DMS79 (cell line): ENCODE measurements at regions not wholly inside any gene's neighbourhood (a gene's known extent, or its start where the extent isn't known, plus 50 kb on each side); places are given as distances from the start of the nearest gene placed in this dataset.

ENCODE experiments used
- DNase-seq: peaks from one replicate; lab custom pipeline; 2025; lab: John Stamatoyannopoulos, UW

- DNase-seq, result no peak
Measured at GRCh38 chr9:23590276-23591000, 235.6 kb downstream of the ELAVL2 start.

GRCh38 chr9:23594421-23594820 lies 231.6 kb downstream of the ELAVL2 start:
- no peak for DNase-seq

- DNase-seq, result no peak
Measured at GRCh38 chr9:23596913-23597634, 229.0 kb downstream of the ELAVL2 start.

- DNase-seq, result no peak
Measured at GRCh38 chr9:23598994-23599393, 227.0 kb downstream of the ELAVL2 start.

DNA sequence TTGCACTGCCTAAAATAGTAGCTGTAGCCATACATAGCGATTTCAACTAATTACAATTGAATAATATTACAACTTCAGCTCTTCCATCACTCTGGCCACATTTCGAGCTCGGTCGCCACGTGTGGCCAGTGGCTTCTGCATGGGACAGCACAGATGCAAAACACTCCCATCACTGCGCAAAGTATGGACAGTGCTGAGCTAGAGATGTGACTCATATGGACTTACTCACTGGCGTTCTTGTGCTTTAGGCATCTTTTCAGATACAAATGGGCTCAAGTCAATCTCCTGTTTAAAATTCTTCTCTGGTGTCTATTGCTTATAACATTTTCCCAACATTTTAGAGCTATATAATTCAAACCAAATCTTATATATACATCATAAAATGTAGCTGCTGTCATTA lies 222.7 kb downstream of the ELAVL2 start:
- no peak for DNase-seq

- no peak for DNase-seq
Measured at GRCh38 chr9:23606107-23606506, 219.9 kb downstream of the ELAVL2 start.

DNA sequence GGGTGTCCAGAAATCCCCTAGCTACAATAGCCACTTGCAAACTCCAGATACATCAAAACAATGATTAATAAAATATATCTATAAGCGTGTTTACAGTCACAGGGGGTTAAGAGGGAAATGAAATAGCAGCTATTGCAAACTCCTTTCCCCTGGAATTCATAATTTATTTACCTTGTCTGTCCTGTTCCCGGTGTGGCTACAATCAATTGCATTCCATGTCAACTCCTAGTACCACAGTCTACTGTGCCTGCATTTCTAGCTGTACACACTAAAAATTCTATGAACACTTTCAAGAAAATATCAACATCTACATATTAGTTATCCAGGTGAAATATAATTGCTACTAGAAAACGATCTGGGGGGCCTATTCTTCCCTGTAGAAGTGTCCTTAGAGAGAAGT lies 217.6 kb downstream of the ELAVL2 start:
- no peak for DNase-seq

- DNase-seq, result no peak
Measured at GRCh38 chr9:23611869-23612268, 214.2 kb downstream of the ELAVL2 start.

DNA sequence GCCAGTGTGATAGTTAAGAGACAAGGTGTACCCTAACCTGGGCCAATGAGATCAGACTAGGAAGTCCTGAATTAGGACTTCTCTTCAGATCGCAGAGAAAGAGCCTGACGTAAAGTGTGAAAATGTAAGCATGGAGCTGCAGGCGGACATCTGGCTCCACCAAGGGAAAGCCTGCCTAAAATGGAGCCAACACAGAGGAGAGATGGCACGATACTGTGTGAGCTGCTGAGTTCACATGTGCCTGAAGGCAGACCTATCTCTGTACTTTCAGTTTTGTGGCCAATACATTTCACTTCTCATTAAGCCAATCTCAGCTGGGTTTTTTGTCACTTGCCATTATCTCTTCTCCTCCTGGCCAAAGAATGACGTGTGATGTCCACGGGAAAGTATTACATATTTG lies 210.5 kb downstream of the ELAVL2 start:
- DNase-seq, result no peak

- no peak for DNase-seq
Measured at GRCh38 chr9:23621188-23621587, 204.9 kb downstream of the ELAVL2 start.

DNA sequence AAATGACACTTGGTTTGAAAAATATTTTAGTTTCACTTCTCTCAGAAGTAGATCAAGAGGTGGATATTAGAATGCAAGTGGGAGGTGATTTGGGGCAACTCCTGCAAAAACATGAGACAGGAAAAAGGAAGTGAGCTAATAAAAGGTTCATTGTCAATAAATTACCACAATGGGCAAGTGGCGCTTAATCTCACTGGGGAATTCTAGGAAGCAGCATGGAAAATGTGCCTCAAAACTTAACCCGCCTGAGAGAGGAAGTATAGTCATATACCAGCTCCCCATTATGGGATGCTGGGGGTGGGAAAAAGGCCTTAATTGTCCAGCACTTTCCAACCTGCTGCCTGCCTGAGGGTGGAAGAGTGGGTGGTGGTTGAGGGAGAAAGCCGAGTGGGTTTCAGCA lies 204.1 kb downstream of the ELAVL2 start:
- no peak for DNase-seq

DNA sequence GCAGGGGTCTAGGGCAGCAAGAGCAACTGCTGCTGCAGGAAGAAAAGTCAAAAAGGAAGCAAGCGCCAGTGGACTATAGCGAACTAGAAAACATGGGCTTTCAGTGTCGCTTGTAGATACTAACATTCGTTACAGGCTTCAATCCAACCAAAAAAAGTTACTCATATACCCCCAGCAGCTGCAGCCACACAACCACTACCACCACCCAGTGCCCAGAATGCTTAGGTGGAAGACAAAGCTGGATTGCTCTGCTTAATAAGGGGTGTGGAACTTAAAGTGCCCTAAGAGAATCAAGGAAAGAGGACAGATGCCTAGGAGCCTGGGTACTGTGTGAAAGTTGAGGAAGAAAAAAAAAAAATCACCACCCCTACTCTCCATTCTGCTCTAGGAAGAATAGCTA lies 203.6 kb downstream of the ELAVL2 start:
- DNase-seq, result no peak

DNA sequence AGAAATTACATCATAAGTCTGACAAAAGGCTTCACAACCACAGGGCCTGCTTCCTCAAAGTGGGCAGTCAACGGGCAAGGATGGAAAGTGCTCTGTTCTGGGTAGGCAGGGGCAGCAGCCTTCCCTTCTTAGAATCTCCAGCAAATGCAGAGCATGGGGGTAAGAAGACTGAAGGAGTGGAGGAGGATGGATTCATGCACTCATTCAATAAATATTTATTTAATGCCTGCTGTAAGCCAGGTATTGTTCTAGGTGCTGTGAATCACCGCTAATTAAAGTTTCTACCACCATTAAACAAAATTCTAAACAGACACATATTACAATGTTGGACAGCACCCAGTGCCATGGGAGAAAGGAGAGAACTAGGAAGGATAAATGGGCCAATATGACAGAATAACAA lies 195.6 kb downstream of the ELAVL2 start:
- no peak for DNase-seq

- no peak for DNase-seq
Measured at GRCh38 chr9:23635276-23635675, 190.8 kb downstream of the ELAVL2 start.

DNA sequence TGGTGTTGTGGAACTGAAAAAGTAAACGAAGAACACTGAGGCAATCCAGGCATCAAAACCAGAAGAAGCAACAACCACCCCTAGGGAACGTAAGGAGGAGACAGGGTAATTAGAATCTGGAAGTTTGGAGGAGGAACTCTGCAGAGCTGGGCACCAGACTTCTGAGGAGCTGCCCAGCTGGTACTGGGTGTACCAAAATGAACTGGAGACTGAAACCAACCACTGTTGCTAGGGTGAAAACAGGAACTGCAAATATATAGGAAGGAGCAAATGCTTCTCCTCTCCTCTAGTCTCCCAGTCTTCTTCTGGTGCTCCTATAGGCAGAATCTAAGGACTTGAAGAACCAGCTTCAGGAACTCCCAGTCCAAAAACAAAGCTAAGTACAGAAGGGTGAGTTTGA lies 189.8 kb downstream of the ELAVL2 start:
- DNase-seq, result no peak

- DNase-seq, result no peak
Measured at GRCh38 chr9:23638011-23638410, 188.0 kb downstream of the ELAVL2 start.

DNA sequence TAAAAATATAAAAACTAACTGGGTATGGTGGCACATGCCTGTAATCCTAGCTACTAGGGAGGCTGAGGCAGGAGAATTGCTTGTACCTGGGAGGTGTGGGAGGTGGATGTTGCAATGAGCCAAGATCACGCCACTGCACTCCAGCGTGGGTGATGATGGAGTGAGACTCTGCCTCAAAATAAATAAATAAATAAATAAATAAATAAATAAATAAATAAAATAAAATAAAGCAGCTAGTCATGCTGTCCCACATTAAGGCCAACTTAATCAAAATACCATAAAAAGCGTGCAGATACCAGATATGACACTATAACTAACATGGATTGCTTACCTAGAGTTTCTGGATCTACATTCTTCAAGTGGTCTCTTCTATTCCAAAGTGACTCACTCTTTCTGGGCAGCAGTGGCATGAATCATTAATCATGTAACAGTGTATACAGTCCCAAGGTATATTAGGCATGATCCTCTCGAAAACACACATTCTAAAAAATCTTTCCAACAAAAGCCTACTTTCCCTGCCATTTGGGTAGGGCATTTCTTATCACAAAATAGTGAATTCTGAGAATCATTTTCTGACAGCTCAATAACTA lies 187.1 kb downstream of the ELAVL2 start:
- DNase-seq, result no peak
